ENCODE measurements at regions not wholly inside any gene's neighbourhood (a gene's known extent, or its start where the extent isn't known, plus 50 kb on each side); places are given as distances from the start of the nearest gene placed in this dataset.

DNA sequence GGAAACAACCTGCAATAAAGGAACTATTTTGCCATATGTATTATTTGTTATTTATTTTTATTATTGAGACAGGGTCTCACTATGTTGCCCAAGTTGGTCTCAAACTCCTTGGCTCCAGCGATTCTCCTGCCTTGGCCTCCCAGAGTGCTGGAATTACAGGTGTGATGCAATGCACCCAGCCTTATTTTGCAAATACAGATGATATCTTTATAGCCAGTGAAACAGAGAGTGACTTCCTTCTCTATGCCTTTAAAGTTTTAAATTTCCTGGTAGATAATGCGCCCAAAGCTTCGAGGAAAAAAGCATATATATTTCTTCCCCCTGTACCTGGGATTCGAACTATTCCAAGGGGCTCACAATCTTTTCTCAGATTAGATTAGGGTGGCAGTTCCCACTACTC is 601.1 kb upstream of the HTR2C start:
- Histone ChIP-seq H3K27ac (ENCODE audit: poor library complexity, severe bottlenecking) (no peak overlapping the region), H3K27me3 (ENCODE audit: insufficient read depth, poor library complexity, severe bottlenecking) (no peaks in the 10 kb centered on the region), H3K9me3 (ENCODE audit: severe bottlenecking) (no peaks in the 10 kb centered on the region), H3K4me1 (ENCODE audit: insufficient read depth, poor library complexity, severe bottlenecking) (no peaks in the 10 kb centered on the region), H3K36me3 (ENCODE audit: low read depth) (no peaks in the 10 kb centered on the region), H3K4me3 (ENCODE audit: severe bottlenecking) (no peak overlapping the region)
- no peak for ATAC-seq (ENCODE audit: low read depth)
- TF ChIP-seq, protein P1, sequence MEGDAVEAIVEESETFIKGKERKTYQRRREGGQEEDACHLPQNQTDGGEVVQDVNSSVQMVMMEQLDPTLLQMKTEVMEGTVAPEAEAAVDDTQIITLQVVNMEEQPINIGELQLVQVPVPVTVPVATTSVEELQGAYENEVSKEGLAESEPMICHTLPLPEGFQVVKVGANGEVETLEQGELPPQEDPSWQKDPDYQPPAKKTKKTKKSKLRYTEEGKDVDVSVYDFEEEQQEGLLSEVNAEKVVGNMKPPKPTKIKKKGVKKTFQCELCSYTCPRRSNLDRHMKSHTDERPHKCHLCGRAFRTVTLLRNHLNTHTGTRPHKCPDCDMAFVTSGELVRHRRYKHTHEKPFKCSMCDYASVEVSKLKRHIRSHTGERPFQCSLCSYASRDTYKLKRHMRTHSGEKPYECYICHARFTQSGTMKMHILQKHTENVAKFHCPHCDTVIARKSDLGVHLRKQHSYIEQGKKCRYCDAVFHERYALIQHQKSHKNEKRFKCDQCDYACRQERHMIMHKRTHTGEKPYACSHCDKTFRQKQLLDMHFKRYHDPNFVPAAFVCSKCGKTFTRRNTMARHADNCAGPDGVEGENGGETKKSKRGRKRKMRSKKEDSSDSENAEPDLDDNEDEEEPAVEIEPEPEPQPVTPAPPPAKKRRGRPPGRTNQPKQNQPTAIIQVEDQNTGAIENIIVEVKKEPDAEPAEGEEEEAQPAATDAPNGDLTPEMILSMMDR (IDR thresholded peaks at IDR 0.05; ENCODE audit: poor library complexity, severe bottlenecking), result no peak
- DNase-seq (ENCODE audit: low spot score), result no peak

DNA sequence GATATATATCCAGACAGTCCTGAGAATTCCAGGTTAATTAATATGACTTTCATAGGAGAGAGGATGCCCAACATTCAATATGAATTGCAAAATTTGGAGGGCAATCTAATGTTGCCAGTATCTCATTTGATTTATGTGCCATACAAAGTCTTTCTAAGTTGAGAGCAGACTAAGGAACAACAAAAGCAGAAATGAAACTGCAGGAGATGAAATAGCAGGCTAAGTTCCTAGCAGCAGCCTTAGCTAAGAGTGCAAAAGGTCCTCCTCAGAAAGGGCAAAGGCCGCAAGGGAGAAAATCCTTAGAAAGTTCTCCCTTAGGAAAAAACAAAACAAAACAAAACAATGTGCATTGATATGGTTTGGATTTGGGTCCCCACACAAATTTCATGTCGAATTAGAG is 602.9 kb upstream of the HTR2C start:
- H3K4me3 ChIP-seq (ENCODE audit: severe bottlenecking), result no peak overlapping the region
- no peak for DNase-seq (ENCODE audit: low spot score)

DNA sequence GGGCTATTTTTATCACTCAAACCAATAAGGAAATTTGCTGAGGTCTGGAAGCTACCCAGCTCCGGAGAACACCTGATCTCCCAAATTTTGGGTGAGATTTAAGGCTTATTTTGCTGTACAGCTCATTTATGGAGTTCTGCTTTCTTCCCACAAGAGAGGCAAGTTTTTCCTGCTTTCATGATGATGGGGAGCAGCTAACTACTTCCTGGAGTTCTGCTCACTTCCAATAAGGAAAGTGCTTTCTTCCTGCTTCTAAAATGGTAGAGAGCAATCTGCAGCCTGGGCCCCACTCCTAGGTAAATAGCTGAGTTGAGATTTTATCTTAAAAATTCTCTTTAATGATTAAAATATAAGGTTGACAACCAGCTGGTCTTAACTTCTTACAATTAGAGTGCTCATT is 606.0 kb upstream of the HTR2C start:
- no peaks in the 10 kb centered on the region for H3K27me3 ChIP-seq (ENCODE audit: insufficient read depth, poor library complexity, severe bottlenecking)
- H3K36me3 ChIP-seq (ENCODE audit: low read depth), result no peaks in the 10 kb centered on the region
- H3K27ac ChIP-seq (ENCODE audit: poor library complexity, severe bottlenecking), result no peak overlapping the region
- H3K9me3 ChIP-seq (ENCODE audit: severe bottlenecking), result no peaks in the 10 kb centered on the region
- DNase-seq (ENCODE audit: low spot score) (no peak), ATAC-seq (ENCODE audit: low read depth) (no peak)
- TF ChIP-seq, protein P1 (IDR thresholded peaks at IDR 0.05; ENCODE audit: poor library complexity, severe bottlenecking), result no peak
- H3K4me1 ChIP-seq (ENCODE audit: insufficient read depth, poor library complexity, severe bottlenecking), result no peaks in the 10 kb centered on the region
- no peak overlapping the region for H3K4me3 ChIP-seq (ENCODE audit: severe bottlenecking)

More for the DNA sequence above, 602.9 kb upstream of the HTR2C start:
- Histone ChIP-seq H3K4me1 (ENCODE audit: insufficient read depth, poor library complexity, severe bottlenecking) (no peaks in the 10 kb centered on the region), H3K27ac (ENCODE audit: poor library complexity, severe bottlenecking) (no peak overlapping the region), H3K9me3 (ENCODE audit: severe bottlenecking) (no peaks in the 10 kb centered on the region), H3K36me3 (ENCODE audit: low read depth) (no peaks in the 10 kb centered on the region), H3K27me3 (ENCODE audit: insufficient read depth, poor library complexity, severe bottlenecking) (no peaks in the 10 kb centered on the region)
- no peak for ATAC-seq (ENCODE audit: low read depth)
- TF ChIP-seq, protein P1 (IDR thresholded peaks at IDR 0.05; ENCODE audit: poor library complexity, severe bottlenecking), result no peak

DNA sequence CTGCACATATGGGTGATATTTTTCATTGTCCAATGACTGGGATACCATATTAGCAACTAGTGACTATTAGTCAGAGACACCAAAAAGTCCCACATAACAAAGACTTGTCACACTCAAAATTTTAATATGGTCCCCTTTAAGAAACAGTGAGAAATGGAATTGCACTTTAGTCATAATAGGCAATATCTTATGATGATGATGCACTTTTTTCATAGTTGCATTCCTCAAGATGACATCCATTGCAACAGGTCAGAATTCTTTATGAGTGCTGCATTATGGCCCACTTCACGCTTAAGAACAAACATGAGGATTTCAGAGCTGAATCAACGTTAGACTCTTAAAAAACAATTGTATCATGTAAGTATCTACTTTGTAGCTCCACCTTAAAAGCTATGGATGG is 608.4 kb upstream of the HTR2C start:
- ATAC-seq (ENCODE audit: low read depth), result no peak
- Histone ChIP-seq H3K27me3 (ENCODE audit: insufficient read depth, poor library complexity, severe bottlenecking) (no peaks in the 10 kb centered on the region), H3K36me3 (ENCODE audit: low read depth) (no peaks in the 10 kb centered on the region), H3K27ac (ENCODE audit: poor library complexity, severe bottlenecking) (no peak overlapping the region), H3K9me3 (ENCODE audit: severe bottlenecking) (no peaks in the 10 kb centered on the region), H3K4me3 (ENCODE audit: severe bottlenecking) (no peak overlapping the region), H3K4me1 (ENCODE audit: insufficient read depth, poor library complexity, severe bottlenecking) (no peaks in the 10 kb centered on the region)
- no peak for DNase-seq (ENCODE audit: low spot score)
- TF ChIP-seq, protein P1 (IDR thresholded peaks at IDR 0.05; ENCODE audit: poor library complexity, severe bottlenecking), result no peak

DNA sequence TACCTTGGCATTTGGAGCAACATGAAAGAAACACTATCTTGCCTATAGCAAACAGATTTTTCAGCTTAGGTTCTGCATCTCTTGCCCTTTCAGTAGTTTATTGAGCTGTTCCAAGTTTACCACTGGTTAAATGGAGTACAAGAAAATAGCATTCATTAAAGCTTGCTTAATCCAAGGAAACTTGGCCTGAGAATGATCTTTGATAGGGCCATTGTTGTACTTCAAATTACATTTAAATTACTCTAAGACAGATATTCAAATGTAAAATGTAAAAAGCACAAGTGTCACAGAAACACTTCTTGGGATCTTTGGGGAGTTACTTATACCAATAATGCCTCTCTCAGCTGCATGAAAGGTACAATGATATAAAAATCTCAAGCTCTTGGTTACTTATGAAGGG is 609.0 kb upstream of the HTR2C start:
- DNase-seq (ENCODE audit: low spot score) (no peak), ATAC-seq (ENCODE audit: low read depth) (no peak)
- Histone ChIP-seq H3K4me1 (ENCODE audit: insufficient read depth, poor library complexity, severe bottlenecking) (no peaks in the 10 kb centered on the region), H3K9me3 (ENCODE audit: severe bottlenecking) (no peaks in the 10 kb centered on the region), H3K27ac (ENCODE audit: poor library complexity, severe bottlenecking) (no peak overlapping the region), H3K36me3 (ENCODE audit: low read depth) (no peaks in the 10 kb centered on the region), H3K27me3 (ENCODE audit: insufficient read depth, poor library complexity, severe bottlenecking) (no peaks in the 10 kb centered on the region), H3K4me3 (ENCODE audit: severe bottlenecking) (no peak overlapping the region)
- TF ChIP-seq, protein P1 (IDR thresholded peaks at IDR 0.05; ENCODE audit: poor library complexity, severe bottlenecking), result no peak

Data from RWPE2 (cell line).